ENCODE measurements at regions not wholly inside any gene's neighbourhood (a gene's known extent, or its start where the extent isn't known, plus 50 kb on each side); places are given as distances from the start of the nearest gene placed in this dataset.
"Not testable (repeated sequence)": the region's sequence is repeated elsewhere in the genome, so short reads cannot be mapped to it uniquely, and the experiment has no call there.

- in situ Hi-C loops (cut with MboI; ENCODE audit: low sequenced_read_pairs, unreplicated experiment): no loop called here
- no peak for TF ChIP-seq CTCF (IDR thresholded peaks at IDR 0.05; ENCODE audit: borderline replicate concordance, control extremely low read depth, extremely low read depth, insufficient read depth, missing control alignments)
- no peak for DNase-seq (ENCODE audit: low spot score)
Measured at GRCh38 chr20:53788253-53789022, 194.8 kb upstream of the ZNF217 start.

- in situ Hi-C loops (cut with MboI; ENCODE audit: low sequenced_read_pairs, unreplicated experiment); DNase-seq (ENCODE audit: low spot score): not testable (repeated sequence)
Measured at GRCh38 chr20:53787491-53787931, 193.9 kb upstream of the ZNF217 start.

GRCh38 chr20:53786445-53787267 is 193.0 kb upstream of the ZNF217 start:
- no peak for DNase-seq (ENCODE audit: low spot score)
- TF ChIP-seq CTCF (IDR thresholded peaks at IDR 0.05; ENCODE audit: borderline replicate concordance, control extremely low read depth, extremely low read depth, insufficient read depth, missing control alignments): no peak
- in situ Hi-C loops (cut with MboI; ENCODE audit: low sequenced_read_pairs, unreplicated experiment): no loop called here

- no peak for TF ChIP-seq CTCF (IDR thresholded peaks at IDR 0.05; ENCODE audit: borderline replicate concordance, control extremely low read depth, extremely low read depth, insufficient read depth, missing control alignments)
- in situ Hi-C loops (cut with MboI; ENCODE audit: low sequenced_read_pairs, unreplicated experiment): no loop called here
- DNase-seq (ENCODE audit: low spot score): no peak
Measured at GRCh38 chr20:53786071-53786444, 192.4 kb upstream of the ZNF217 start.

GRCh38 chr20:53785320-53785719 is 191.7 kb upstream of the ZNF217 start:
- in situ Hi-C loops (cut with MboI; ENCODE audit: low sequenced_read_pairs, unreplicated experiment): no loop called here
- no peak for DNase-seq (ENCODE audit: low spot score)
- no peak for TF ChIP-seq CTCF (IDR thresholded peaks at IDR 0.05; ENCODE audit: borderline replicate concordance, control extremely low read depth, extremely low read depth, insufficient read depth, missing control alignments)

- no peak for DNase-seq (ENCODE audit: low spot score)
- in situ Hi-C loops (cut with MboI; ENCODE audit: low sequenced_read_pairs, unreplicated experiment): no loop called here
- TF ChIP-seq CTCF (IDR thresholded peaks at IDR 0.05; ENCODE audit: borderline replicate concordance, control extremely low read depth, extremely low read depth, insufficient read depth, missing control alignments): no peak
Measured at GRCh38 chr20:53783768-53784167, 190.1 kb upstream of the ZNF217 start.
